GM19025 (cell line): ENCODE measurements at regions not wholly inside any gene's neighbourhood (a gene's known extent, or its start where the extent isn't known, plus 50 kb on each side); places are given as distances from the start of the nearest gene placed in this dataset.
"Not testable (repeated sequence)": the region's sequence is repeated elsewhere in the genome, so short reads cannot be mapped to it uniquely, and the experiment has no call there.

Experiments
- ATAC-seq: cut with Tn5 transposase; IDR thresholded peaks from one replicate; pipeline ENCODE4 v1.9.1; 2021; ENCODE audit warnings: mild to moderate bottlenecking, low read depth, moderate library complexity; ENCODE audit not compliant: unreplicated experiment

- ATAC-seq = no peak
Observed at GRCh38 chr11:15300341-15300740, 185.6 kb downstream of the INSC start.

DNA sequence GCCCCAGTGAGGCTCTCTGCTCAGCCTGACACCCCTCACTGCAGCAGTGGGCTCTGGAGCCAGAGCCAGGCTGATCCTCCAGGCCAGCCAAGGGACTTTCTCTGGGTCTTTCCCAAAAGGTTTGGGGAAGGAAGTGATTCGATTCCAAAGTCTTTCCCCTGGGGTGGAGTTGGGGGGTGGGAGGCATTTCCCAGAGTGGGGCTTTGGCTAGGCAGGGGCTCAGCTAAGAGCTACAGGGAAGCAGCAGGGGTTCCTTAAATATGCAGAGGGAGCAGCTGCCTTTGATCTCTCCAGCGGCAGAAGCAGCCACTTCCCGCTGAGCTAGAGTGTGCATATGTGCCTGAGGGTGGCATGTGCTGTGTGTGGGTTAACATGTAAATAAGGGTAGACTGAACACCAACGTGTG is 192.9 kb downstream of the INSC start:
- ATAC-seq = no peak

DNA sequence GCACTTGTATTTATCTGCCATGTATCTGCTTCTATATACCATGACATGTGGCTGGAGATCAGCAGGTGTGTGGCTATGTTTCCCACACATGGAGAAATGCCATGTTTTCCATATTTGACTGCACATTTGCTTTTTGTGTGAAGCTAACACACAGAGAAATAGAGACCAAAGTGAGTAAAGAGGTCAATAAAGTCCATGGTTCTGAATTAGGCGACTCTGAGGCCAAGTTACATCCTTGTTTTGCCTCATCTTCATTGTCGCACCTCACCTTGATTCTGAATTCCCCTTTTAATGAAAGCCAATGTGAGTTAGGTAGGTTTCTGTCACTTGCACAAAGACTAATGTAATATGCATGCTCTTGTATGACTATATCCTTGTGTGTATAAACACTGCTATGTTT is 194.1 kb downstream of the INSC start:
- ATAC-seq = no peak

- ATAC-seq = no peak
Observed at GRCh38 chr11:15309296-15309695, 194.6 kb downstream of the INSC start.

GRCh38 chr11:15313862-15314261 is 199.1 kb downstream of the INSC start:
- no peak for ATAC-seq

GRCh38 chr11:15318814-15319213 is 204.1 kb downstream of the INSC start:
- no peak for ATAC-seq

DNA sequence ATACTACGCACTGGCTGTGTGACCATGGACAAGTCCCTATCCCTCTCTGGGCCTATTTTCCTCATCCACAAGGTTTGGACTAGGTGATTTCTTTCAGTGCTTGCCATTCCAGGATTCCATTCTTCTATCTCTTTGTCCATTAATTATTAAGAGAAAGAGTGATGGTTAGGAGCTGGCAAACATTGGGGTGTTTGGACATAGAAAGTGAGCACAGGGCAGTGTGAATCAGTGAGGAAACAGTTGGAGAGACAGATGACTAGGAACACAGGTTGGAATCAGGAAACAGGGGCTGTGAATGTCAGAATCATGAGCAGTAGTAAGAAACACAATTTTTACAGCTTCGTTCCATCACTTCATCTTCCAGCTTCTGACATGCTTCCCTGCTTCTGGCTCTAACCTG is 211.8 kb downstream of the INSC start:
- ATAC-seq = no peak

GRCh38 chr11:15327786-15328231 is 213.1 kb downstream of the INSC start:
- ATAC-seq = no peak

DNA sequence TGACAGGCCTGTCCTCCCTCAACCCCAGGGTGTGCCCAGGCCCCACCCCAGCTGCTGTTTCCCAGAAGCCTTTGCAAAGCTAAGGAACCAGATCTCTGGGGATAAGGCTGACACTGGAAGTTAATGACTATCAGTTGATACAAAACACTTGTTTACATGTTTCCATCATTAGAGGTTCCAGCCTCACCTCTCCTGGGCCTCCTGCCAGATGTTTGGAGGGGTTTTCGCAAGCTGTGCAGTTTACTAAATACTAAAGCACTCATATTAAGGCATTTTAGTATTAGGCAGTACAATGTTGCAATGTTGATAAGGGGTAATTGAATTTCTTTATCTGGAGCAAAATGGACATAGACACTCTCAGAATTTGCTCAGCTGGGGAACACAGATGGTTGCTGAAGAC is 218.7 kb downstream of the INSC start:
- ATAC-seq = no peak

DNA sequence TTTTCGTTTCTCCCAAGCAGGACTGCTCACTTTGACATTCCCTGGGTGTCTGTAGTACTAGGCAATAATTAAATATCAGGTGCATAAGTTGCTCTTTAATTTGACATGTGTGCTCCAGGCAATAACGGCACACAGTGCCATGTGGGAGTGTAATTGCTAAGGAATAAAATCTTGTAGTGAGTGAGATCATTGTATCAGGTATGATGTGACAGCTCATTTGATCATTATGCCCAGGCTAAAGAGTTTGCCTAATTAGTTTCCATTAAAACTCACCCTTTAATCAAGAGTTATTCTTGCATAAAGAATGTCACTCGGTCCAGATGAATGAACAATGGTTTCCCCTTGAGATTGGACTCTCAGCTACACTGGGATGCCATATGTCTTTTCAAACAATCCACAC is 220.0 kb downstream of the INSC start:
- no peak for ATAC-seq

GRCh38 chr11:15336021-15336420 is 221.3 kb downstream of the INSC start:
- no peak for ATAC-seq

- no peak for ATAC-seq
Observed at GRCh38 chr11:15339302-15339701, 224.6 kb downstream of the INSC start.

DNA sequence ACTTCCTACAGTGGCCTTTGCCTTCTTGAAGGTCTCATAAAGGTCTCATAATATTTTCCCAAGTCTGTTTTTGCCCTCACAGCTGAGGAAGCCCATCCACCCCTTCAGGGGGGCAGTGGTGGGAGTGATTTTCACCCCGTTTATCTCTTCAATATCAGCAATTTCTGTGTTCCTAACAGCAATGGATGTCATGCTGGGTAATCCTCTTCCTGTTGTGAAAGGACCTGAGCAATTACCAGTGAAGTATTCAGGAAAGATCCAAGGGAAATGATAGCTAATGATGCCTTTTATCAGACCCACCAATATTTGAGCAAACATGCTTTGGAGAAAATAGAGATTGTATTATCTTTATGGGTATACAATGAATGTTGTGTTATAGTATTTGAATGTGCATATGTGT is 226.9 kb downstream of the INSC start:
- ATAC-seq = no peak

DNA sequence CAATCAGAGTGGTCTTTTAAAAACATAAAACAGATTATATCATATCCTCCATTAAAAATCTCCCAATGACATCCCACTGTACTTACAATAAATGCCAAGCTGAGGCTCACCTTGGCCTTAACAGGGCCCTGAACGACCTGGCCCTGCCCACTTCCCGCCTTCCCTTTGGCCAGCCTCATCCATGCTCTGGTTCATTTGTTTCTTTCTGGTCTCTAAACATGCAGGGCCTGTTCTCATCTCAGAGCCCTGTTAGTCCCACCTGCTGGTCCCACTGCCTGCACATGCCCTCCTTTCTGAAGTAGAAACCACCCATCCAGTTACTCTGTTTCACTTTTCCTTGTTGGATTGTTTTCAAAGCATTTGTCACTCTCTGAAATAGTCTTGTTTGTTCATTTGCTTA is 227.4 kb downstream of the INSC start:
- no peak for ATAC-seq

- no peak for ATAC-seq
Observed at GRCh38 chr11:15346907-15347306, 232.2 kb downstream of the INSC start.

- no peak for ATAC-seq
Observed at GRCh38 chr11:15347969-15348734, 233.4 kb downstream of the INSC start.

DNA sequence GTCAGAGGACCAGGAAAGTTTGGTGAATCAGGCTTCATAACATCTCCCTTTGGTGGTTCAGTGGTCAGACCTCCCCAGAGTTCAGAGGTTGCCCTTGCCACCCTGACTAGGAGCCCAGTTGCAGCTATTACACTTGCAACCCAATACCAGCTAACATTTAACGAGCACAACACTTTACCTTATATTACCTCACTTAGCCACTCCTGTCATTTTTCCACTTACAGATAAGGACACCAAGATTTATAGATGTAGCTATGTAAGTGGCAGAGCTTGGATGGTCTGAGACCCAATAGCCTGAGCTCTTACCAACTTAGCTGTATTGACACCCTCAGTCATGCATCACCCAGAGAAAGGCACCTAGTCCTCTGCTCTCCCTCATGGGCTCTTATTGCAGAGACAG is 234.7 kb downstream of the INSC start:
- ATAC-seq = no peak

DNA sequence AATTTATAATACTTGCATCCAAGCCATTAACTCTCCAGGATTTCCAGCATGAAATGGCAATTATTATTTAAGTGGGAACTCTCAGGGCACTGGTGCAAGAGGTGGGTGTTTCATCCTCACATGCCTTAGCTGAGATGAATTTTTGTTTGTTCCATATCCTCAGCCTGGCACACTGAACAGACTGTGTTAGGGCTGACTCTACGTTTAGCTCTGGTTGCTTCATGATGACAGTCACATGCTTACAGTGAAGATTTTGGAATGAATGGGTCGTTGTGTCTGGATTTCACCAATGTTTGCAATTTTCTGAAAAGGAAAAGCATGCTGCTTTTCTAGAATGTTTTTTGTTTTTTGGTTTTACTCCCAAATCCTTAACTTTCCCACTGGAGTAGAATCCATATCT is 246.6 kb downstream of the INSC start:
- no peak for ATAC-seq

DNA sequence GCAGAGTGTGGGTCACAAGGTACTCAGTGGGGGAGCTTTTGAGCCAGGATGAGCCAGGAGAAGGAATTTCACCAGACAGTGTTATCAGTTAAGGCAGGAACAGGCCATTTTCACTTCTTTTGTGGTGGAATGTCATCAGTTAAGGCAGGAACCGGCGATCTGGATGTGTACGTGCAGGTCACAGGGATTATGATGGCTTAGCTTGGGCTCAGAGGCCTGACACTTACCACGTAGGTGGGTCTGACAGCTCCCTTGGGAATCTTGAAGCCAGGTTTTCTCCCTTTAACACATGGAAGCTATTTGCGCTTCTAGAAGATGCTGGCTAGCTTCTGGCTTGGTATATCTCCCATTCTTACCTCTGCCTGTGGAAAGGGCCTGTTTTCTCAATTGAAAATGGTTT is 250.6 kb downstream of the INSC start:
- ATAC-seq = not testable (repeated sequence)

GRCh38 chr11:15367695-15368094 is 253.0 kb downstream of the INSC start:
- ATAC-seq = no peak

- no peak for ATAC-seq
Observed at GRCh38 chr11:15370495-15371147, 255.9 kb downstream of the INSC start.

GRCh38 chr11:15371533-15371932 is 256.8 kb downstream of the INSC start:
- no peak for ATAC-seq
